HepG2 (cell line): ENCODE measurements at regions not wholly inside any gene's neighbourhood (a gene's known extent, or its start where the extent isn't known, plus 50 kb on each side); places are given as distances from the start of the nearest gene placed in this dataset.

ENCODE experiments used
- MXI1 ChIP-seq: IDR thresholded peaks from 3 replicates; pipeline ENCODE4 v1.6.1; 2012; ENCODE audit warnings: low read depth, low read length, inconsistent platforms, borderline replicate concordance
- POLR2A ChIP-seq, 2 experiments: IDR thresholded peaks; 2 replicates each; pipeline ENCODE4 v1.6.1; 2011; ENCODE audit warnings: low read depth in 2 of 2, low read length in 2 of 2, mild to moderate bottlenecking in 1 of 2, moderate library complexity in 1 of 2; ENCODE audit not compliant: insufficient read depth in 1 of 2
- RAD21 ChIP-seq: fragments of 450-650 bp; formaldehyde crosslinking; IDR thresholded peaks from 2 replicates; pipeline ENCODE4 v1.5.0; 2020; ENCODE audit warnings: mild to moderate bottlenecking
- TCF7L2 ChIP-seq: IDR thresholded peaks from 2 replicates; pipeline ENCODE4 v1.6.1; 2011; ENCODE audit warnings: mild to moderate bottlenecking, low read depth, low read length, moderate library complexity
- ZNF644 ChIP-seq: IDR thresholded peaks from 2 replicates; pipeline ENCODE4 v1.6.1; 2016; ENCODE audit warnings: low read depth

DNA sequence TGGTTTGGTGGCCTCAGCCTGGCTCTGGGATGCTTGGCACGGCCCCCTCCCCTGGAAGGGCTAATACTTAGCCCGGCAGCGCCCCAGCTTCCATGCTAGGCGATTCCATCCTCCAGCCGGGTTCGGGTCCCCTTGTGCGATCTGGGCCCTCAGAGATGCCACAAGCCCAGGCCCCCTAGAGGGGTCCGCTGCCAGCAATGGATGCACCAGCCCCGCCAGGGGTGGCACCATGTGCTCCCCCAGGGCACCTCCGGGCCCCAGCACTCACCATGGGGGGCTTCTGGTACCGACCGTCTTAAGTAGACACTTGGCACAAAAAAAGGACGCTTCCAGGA, 125.7 kb upstream of the KCTD7 start:
- no peak for TF ChIP-seq POLR2A (IDR thresholded peaks at IDR 0.05; ENCODE audit: insufficient read depth in 1 of 2, low read depth in 2 of 2, low read length in 2 of 2)
- TF ChIP-seq ZNF644 (CRISPR knock-in tag), result no peak
- TF ChIP-seq MXI1, result no peak
- no peak for TF ChIP-seq TCF7L2
- no peak for TF ChIP-seq RAD21
